H1 (cell line): ENCODE measurements at regions not wholly inside any gene's neighbourhood (a gene's known extent, or its start where the extent isn't known, plus 50 kb on each side); places are given as distances from the start of the nearest gene placed in this dataset.

Experiments
- CTCF ChIA-PET: fragments of 300-600 bp; sonication (Branson Sonifier 250); formaldehyde crosslinking; loops from one replicate; lab custom pipeline; 2021; ENCODE audit not compliant: partially characterized antibody; lab: Charles Lee
- POLR2A ChIA-PET: fragments of 300-600 bp; sonication (Branson Sonifier 250); formaldehyde crosslinking; loops from one replicate; lab custom pipeline; 2021; ENCODE audit warnings: inconsistent platforms; ENCODE audit not compliant: partially characterized antibody; lab: Charles Lee
- DNase-seq, 2 experiments: peaks; one replicate each; pipeline versions ENCODE4 v3.0.0 to v3.0.0-alpha.2; 2010 to 2022; ENCODE audit warnings: low spot score in 2 of 2, low read depth in 1 of 2, mixed read lengths in 1 of 2
- FAIRE-seq: peaks from 2 replicates; lab custom pipeline; 2011; peaks lifted over from hg19 to GRCh38; lab: Jason Lieb, UNC
- H2AFZ ChIP-seq: 2 replicates; pipeline ENCODE4 v1.8.1; 2012; ENCODE audit warnings: low read length, inconsistent platforms
- H2AK5ac ChIP-seq: 2 replicates; pipeline ENCODE4 v1.6.1; 2013; ENCODE audit warnings: low read depth, low read length
- H2BK120ac ChIP-seq: replicated peaks from 2 replicates; pipeline ENCODE3; 2013; ENCODE audit warnings: low read depth, low read length, inconsistent platforms
- H2BK12ac ChIP-seq: 2 replicates; pipeline ENCODE4 v1.6.1; 2013; ENCODE audit warnings: low read depth, low read length
- H2BK15ac ChIP-seq: 2 replicates; pipeline ENCODE4 v1.6.1; 2013; ENCODE audit warnings: low read length
- H2BK20ac ChIP-seq: 2 replicates; pipeline ENCODE4 v1.6.1; 2013; ENCODE audit warnings: low read length
- H2BK5ac ChIP-seq: 2 replicates; pipeline ENCODE4 v1.6.1; 2013; ENCODE audit warnings: low read depth, low read length
- H3K14ac ChIP-seq: 2 replicates; pipeline ENCODE4 v1.6.1; 2013; ENCODE audit warnings: inconsistent platforms; ENCODE audit not compliant: insufficient read length
- H3K18ac ChIP-seq: 2 replicates; pipeline ENCODE4 v1.6.1; 2013; ENCODE audit warnings: low read length; ENCODE audit errors: extremely low read depth
- H3K23ac ChIP-seq: 2 replicates; pipeline ENCODE4 v1.6.1; 2013; ENCODE audit warnings: inconsistent platforms; ENCODE audit not compliant: insufficient read length
- H3K23me2 ChIP-seq: 2 replicates; pipeline ENCODE4 v1.6.1; 2013; ENCODE audit warnings: low read depth, low read length
- H3K27ac ChIP-seq: 2 replicates; pipeline ENCODE4 v1.6.1; 2011; ENCODE audit warnings: low read depth, low read length, inconsistent platforms
- H3K27me3 ChIP-seq, 4 experiments: replicated peaks in 1 of 4; 1 replicate in 1 of 4; 2 replicates in 3 of 4; pipeline versions ENCODE4 v1.6.1 to v1.8.1; 2011 to 2013; ENCODE audit warnings: low read length in 3 of 4, mild to moderate bottlenecking in 3 of 4, inconsistent platforms in 2 of 4, mixed read lengths in 2 of 4, moderate library complexity in 1 of 4; ENCODE audit not compliant: control insufficient read depth in 3 of 4, insufficient read depth in 3 of 4; ENCODE audit errors: extremely low read depth in 1 of 4
- H3K36me3 ChIP-seq, 4 experiments: 2 replicates each; pipeline versions ENCODE4 v1.6.1 to v1.8.1; 2011 to 2013; ENCODE audit warnings: mild to moderate bottlenecking in 4 of 4, low read length in 3 of 4, moderate library complexity in 2 of 4, control low read depth in 1 of 4, inconsistent platforms in 1 of 4; ENCODE audit not compliant: insufficient read depth in 4 of 4, control insufficient read depth in 2 of 4
- H3K4ac ChIP-seq: replicated peaks from 2 replicates; pipeline ENCODE3; 2013; ENCODE audit warnings: low read length, low read depth, mixed read lengths, inconsistent platforms; ENCODE audit not compliant: insufficient read length
- H3K4me1 ChIP-seq, 4 experiments: replicated peaks in 1 of 4; 1 replicate in 1 of 4; 2 replicates in 3 of 4; pipeline versions ENCODE4 v1.6.1 to v1.8.1; 2011 to 2013; ENCODE audit warnings: low read length in 3 of 4, inconsistent platforms in 2 of 4, mixed read lengths in 1 of 4; ENCODE audit not compliant: insufficient read depth in 4 of 4, control insufficient read depth in 3 of 4
- H3K4me2 ChIP-seq, 2 experiments: 2 replicates each; pipeline versions ENCODE4 v1.6.1 to v1.8.1; 2011 to 2013; ENCODE audit warnings: low read depth in 2 of 2, low read length in 2 of 2, control low read depth in 1 of 2, inconsistent platforms in 1 of 2, mild to moderate bottlenecking in 1 of 2; ENCODE audit not compliant: insufficient read depth in 1 of 2
- H3K4me3 ChIP-seq, 4 experiments: fragments of 200-600, 300-600 bp in 1 of 4; sonication (generic), shearing (Covaris generic), sonication (Bioruptor Twin) in 1 of 4; 2 replicates each; pipeline versions ENCODE4 v1.5.1 to v1.8.1; 2011 to 2016; ENCODE audit warnings: low read length in 4 of 4, low read depth in 3 of 4, control low read depth in 2 of 4, inconsistent platforms in 2 of 4, mild to moderate bottlenecking in 2 of 4, mixed read lengths in 1 of 4, moderate library complexity in 1 of 4; ENCODE audit not compliant: insufficient read depth in 2 of 4; ENCODE audit errors: extremely low read depth in 1 of 4
- H3K56ac ChIP-seq: replicated peaks from 2 replicates; pipeline ENCODE3; 2013; ENCODE audit warnings: low read depth, mild to moderate bottlenecking, mixed read lengths, low read length, inconsistent platforms; ENCODE audit not compliant: insufficient read length
- H3K79me1 ChIP-seq: 2 replicates; pipeline ENCODE4 v1.6.1; 2013; ENCODE audit warnings: low read depth, low read length, control low read depth
- H3K79me2 ChIP-seq, 2 experiments: 2 replicates each; pipeline versions ENCODE4 v1.6.1 to v1.8.1; 2012 to 2013; ENCODE audit warnings: low read length in 2 of 2, mild to moderate bottlenecking in 2 of 2, inconsistent platforms in 1 of 2; ENCODE audit not compliant: insufficient read depth in 2 of 2, control insufficient read depth in 1 of 2
- H3K9ac ChIP-seq, 4 experiments: replicated peaks in 1 of 4; 1 replicate in 1 of 4; 2 replicates in 3 of 4; pipeline versions ENCODE4 v1.6.1 to v1.8.1; 2011 to 2013; ENCODE audit warnings: low read depth in 3 of 4, low read length in 3 of 4, control low read depth in 2 of 4, mild to moderate bottlenecking in 2 of 4, moderate library complexity in 2 of 4, inconsistent platforms in 1 of 4; ENCODE audit errors: extremely low read depth in 1 of 4
- H3K9me3 ChIP-seq, 2 experiments: 2 replicates each; pipeline versions ENCODE4 v1.6.1 to v1.8.1; 2012 to 2013; ENCODE audit warnings: mild to moderate bottlenecking in 2 of 2, moderate library complexity in 2 of 2, control low read depth in 1 of 2, inconsistent platforms in 1 of 2, low read depth in 1 of 2, low read length in 1 of 2, mixed read lengths in 1 of 2; ENCODE audit not compliant: insufficient read depth in 2 of 2
- H4K20me1 ChIP-seq, 2 experiments: replicated peaks in 1 of 2; 2 replicates each; pipeline versions ENCODE3 to v1.8.1; 2011 to 2013; ENCODE audit warnings: inconsistent platforms in 2 of 2, low read length in 2 of 2, mild to moderate bottlenecking in 1 of 2; ENCODE audit not compliant: insufficient read depth in 2 of 2, control insufficient read depth in 1 of 2
- H4K5ac ChIP-seq: 2 replicates; pipeline ENCODE4 v1.6.1; 2013; ENCODE audit warnings: low read length, low read depth, mixed read lengths, inconsistent platforms; ENCODE audit not compliant: insufficient read length
- H4K8ac ChIP-seq: 2 replicates; pipeline ENCODE4 v1.8.0; 2013; ENCODE audit warnings: mild to moderate bottlenecking, moderate library complexity, low read length, inconsistent platforms; ENCODE audit not compliant: insufficient read depth; ENCODE audit errors: extremely low read depth
- H4K91ac ChIP-seq: replicated peaks from 2 replicates; pipeline ENCODE3; 2013; ENCODE audit warnings: low read length, mixed read lengths, inconsistent platforms; ENCODE audit not compliant: insufficient read length
- BACH1 ChIP-seq: IDR thresholded peaks from 2 replicates; pipeline ENCODE4 v1.6.1; 2012; ENCODE audit warnings: low read length, improper control_type of control experiment
- CEBPB ChIP-seq: IDR thresholded peaks from 2 replicates; pipeline ENCODE4 v1.6.1; 2012; ENCODE audit warnings: low read depth, low read length
- EGR1 ChIP-seq: IDR thresholded peaks from 2 replicates; pipeline ENCODE4 v1.6.1; 2011; ENCODE audit warnings: low read depth, low read length, borderline replicate concordance
- HDAC6 ChIP-seq: IDR thresholded peaks from one replicate; pipeline ENCODE4 v1.7.1; 2012; ENCODE audit warnings: low read depth, mild to moderate bottlenecking, inconsistent platforms, low read length, moderate library complexity
- KDM1A ChIP-seq: fragments of 200-600, 300-600 bp; sonication (generic); IDR thresholded peaks from 2 replicates; pipeline ENCODE4 v1.7.1; 2016; ENCODE audit warnings: mild to moderate bottlenecking, low read length, borderline replicate concordance
- MAFK ChIP-seq: IDR thresholded peaks from 2 replicates; pipeline ENCODE4 v1.6.1; 2012; ENCODE audit warnings: low read depth, mild to moderate bottlenecking, improper control_type of control experiment, low read length
- RBBP5 ChIP-seq: IDR thresholded peaks from 2 replicates; pipeline ENCODE4 v1.7.1; 2012; ENCODE audit warnings: low read depth, mild to moderate bottlenecking, inconsistent platforms, low read length, moderate library complexity, borderline replicate concordance
- SIRT6 ChIP-seq: IDR thresholded peaks from one replicate; pipeline ENCODE4 v1.7.1; 2012; ENCODE audit warnings: low read length, inconsistent platforms
- TCF12 ChIP-seq: IDR thresholded peaks from 2 replicates; pipeline ENCODE4 v1.6.1; 2011; ENCODE audit warnings: low read depth, mild to moderate bottlenecking, low read length
- WGBS, 2 experiments: shearing (Covaris generic) in 1 of 2; methylation state at CpG; one replicate each; pipeline versions ENCODE4 v1.1.6 to v1.1.7; 2013 to 2015; ENCODE audit warnings: low lambda C conversion rate in 2 of 2, mixed read lengths in 2 of 2, inconsistent platforms in 1 of 2, low coverage in 1 of 2, missing lambda C conversion rate in 1 of 2; ENCODE audit not compliant: insufficient replicate concordance in 2 of 2, insufficient coverage in 1 of 2, insufficient read length in 1 of 2; ENCODE audit errors: extremely low coverage in 1 of 2, missing lambda C conversion rate in 1 of 2; 5-methylcytosine and 5-hydroxymethylcytosine counted together

DNA sequence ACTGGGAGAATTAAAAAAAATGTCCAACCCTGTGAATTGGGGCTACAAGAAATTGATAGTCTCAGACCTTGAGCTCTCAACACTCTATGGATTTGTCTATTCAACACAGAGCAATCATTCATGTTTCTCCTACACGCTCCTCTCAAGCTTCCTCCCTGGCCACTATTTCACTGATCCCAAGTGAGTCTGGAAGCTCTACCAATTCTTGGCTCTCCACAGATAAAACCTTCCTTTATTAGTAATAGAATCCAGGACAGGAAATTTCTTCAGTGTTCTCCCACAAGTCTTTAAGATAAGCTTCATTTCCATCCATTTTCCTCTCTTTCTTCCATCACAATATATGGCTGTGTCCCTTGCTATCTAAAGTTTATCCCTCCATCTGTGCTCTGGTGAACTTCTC lies 215.1 kb upstream of the PAPPA start:
- H2AFZ ChIP-seq: no peak overlapping the region
- H3K14ac ChIP-seq: no peak overlapping the region
- no peak overlapping the region for H2BK20ac ChIP-seq
- H4K20me1 ChIP-seq: no peaks in the 10 kb centered on the region
- H3K79me2 ChIP-seq: no peaks in the 10 kb centered on the region
- H3K18ac ChIP-seq: no peak overlapping the region
- no peak overlapping the region for H2BK5ac ChIP-seq
- H2BK12ac ChIP-seq: no peak overlapping the region
- no peak overlapping the region for H2AK5ac ChIP-seq
- no peaks in the 10 kb centered on the region for H3K9me3 ChIP-seq
- H3K36me3 ChIP-seq: no peaks in the 10 kb centered on the region
- no peak overlapping the region for H3K56ac ChIP-seq
- no peak overlapping the region for H3K4me2 ChIP-seq
- H3K9ac ChIP-seq: no peak overlapping the region
- no peak overlapping the region for H4K8ac ChIP-seq
- H4K5ac ChIP-seq: no peak overlapping the region
- H2BK15ac ChIP-seq: no peak overlapping the region
- ChIA-PET CTCF (interaction anchor here (0.6 to 0.8 kb wide), 3 partner anchors 19 to 533 kb away, joined by 3 read pairs; no protein-coding TSS in a partner anchor), POLR2A (no interaction called here)
- no peak overlapping the region for H3K4ac ChIP-seq
- DNase-seq (no peak), FAIRE-seq (no peak)
- TF ChIP-seq BACH1: no peak
- TF ChIP-seq SIRT6: no peak
- no peak for TF ChIP-seq MAFK
- no peak for TF ChIP-seq HDAC6
- no peak for TF ChIP-seq TCF12
- no peak for TF ChIP-seq EGR1
- no peak for TF ChIP-seq CEBPB
- TF ChIP-seq KDM1A: no peak
- TF ChIP-seq RBBP5: no peak
- H3K27ac ChIP-seq: no peak overlapping the region
- H3K4me1 ChIP-seq: no peaks in the 10 kb centered on the region
- H3K4me3 ChIP-seq: no peak overlapping the region
- no peaks in the 10 kb centered on the region for H3K79me1 ChIP-seq
- H3K23ac ChIP-seq: no peak overlapping the region
- no peaks in the 10 kb centered on the region for H3K23me2 ChIP-seq
- H4K91ac ChIP-seq: no peak overlapping the region
- WGBS, 2 experiments: 85% methylated on average over 1 of the region's 1 CpG; no CpG with 5 or more reads in 1 of the 2 experiments
- H2BK120ac ChIP-seq: no peak overlapping the region
- H3K27me3 ChIP-seq: no peaks in the 10 kb centered on the region
